Smooth muscle cell (in vitro differentiated cells): ENCODE measurements at regions not wholly inside any gene's neighbourhood (a gene's known extent, or its start where the extent isn't known, plus 50 kb on each side); places are given as distances from the start of the nearest gene placed in this dataset.

Experiments used
- DNase-seq: peaks from one replicate; lab custom pipeline; 2025; ENCODE audit not compliant: unreplicated experiment; lab: John Stamatoyannopoulos, UW
- H2AFZ ChIP-seq: fragments of 200-600 bp; sonication (generic); 2 replicates; pipeline ENCODE4 v1.6.0; 2016; ENCODE audit warnings: antibody characterized with exemption, low read depth, mild to moderate bottlenecking
- H3F3A ChIP-seq: fragments of 200-600 bp; sonication (generic); 2 replicates; pipeline ENCODE4 v1.6.0; 2017; ENCODE audit warnings: antibody characterized with exemption, low read depth
- H3K27ac ChIP-seq: fragments of 200-600 bp; sonication (generic); 2 replicates; pipeline ENCODE4 v1.5.1; 2016; ENCODE audit warnings: low read depth, mild to moderate bottlenecking
- H3K27me3 ChIP-seq: fragments of 200-600 bp; sonication (generic); 2 replicates; pipeline ENCODE4 v1.6.1; 2016; ENCODE audit warnings: low read depth, mild to moderate bottlenecking
- H3K36me3 ChIP-seq: fragments of 200-600 bp; sonication (generic); 2 replicates; pipeline ENCODE4 v1.5.1; 2016; ENCODE audit warnings: low read depth
- H3K4me1 ChIP-seq: fragments of 200-600 bp; sonication (generic); 2 replicates; pipeline ENCODE4 v1.5.1; 2016; ENCODE audit warnings: low read depth
- H3K4me2 ChIP-seq: fragments of 200-600 bp; sonication (generic); 2 replicates; pipeline ENCODE4 v1.6.0; 2016; ENCODE audit warnings: mild to moderate bottlenecking
- H3K4me3 ChIP-seq: fragments of 200-600 bp; sonication (generic); 2 replicates; pipeline ENCODE4 v1.5.1; 2016; ENCODE audit warnings: mild to moderate bottlenecking
- H3K79me2 ChIP-seq: fragments of 200-600 bp; sonication (generic); 2 replicates; pipeline ENCODE4 v1.6.0; 2016; ENCODE audit warnings: low read depth, mild to moderate bottlenecking
- H3K9ac ChIP-seq: fragments of 200-600 bp; sonication (generic); 2 replicates; pipeline ENCODE4 v1.6.0; 2016; ENCODE audit warnings: low read depth
- H3K9me3 ChIP-seq: fragments of 200-600 bp; sonication (generic); replicated peaks from 2 replicates; pipeline ENCODE4 v1.5.1; 2016; ENCODE audit warnings: low read depth
- H4K20me1 ChIP-seq: fragments of 200-600 bp; sonication (generic); 2 replicates; pipeline ENCODE4 v1.6.0; 2016; ENCODE audit warnings: low read depth
- CTCF ChIP-seq: fragments of 200-600 bp; sonication (generic); IDR thresholded peaks from 2 replicates; pipeline ENCODE4 v1.5.1; 2017; ENCODE audit warnings: borderline replicate concordance, mild to moderate bottlenecking, antibody characterized with exemption; ENCODE audit not compliant: insufficient read depth, poor library complexity, severe bottlenecking
- WGBS: methylation state at CpG from one replicate; pipeline ENCODE4 v1.1.7; 2016; ENCODE audit warnings: low lambda C conversion rate; 5-methylcytosine and 5-hydroxymethylcytosine counted together

- Histone ChIP-seq H3K27me3 (no peaks in the 10 kb centered on the region), H3K4me3 (no peak overlapping the region), H3F3A (peaks cover 18% of the 10 kb centered on the region), H3K36me3 (no peaks in the 10 kb centered on the region), H3K9me3 (no peaks in the 10 kb centered on the region), H3K9ac (no peak overlapping the region), H3K27ac (peak overlapping the region; percentile 91), H3K79me2 (no peaks in the 10 kb centered on the region), H4K20me1 (no peaks in the 10 kb centered on the region), H3K4me1 (peaks cover 26% of the 10 kb centered on the region), H3K4me2 (peak overlapping the region; percentile 84), H2AFZ (no peak overlapping the region)
- TF ChIP-seq CTCF, result no peak
- no peak for DNase-seq
- WGBS, result 43% methylated on average over 2 of the region's 2 CpGs
These were observed 68.3 kb upstream of the SERP2 start for GRCh38 chr13:44305286-44305685.

GRCh38 chr13:44305917-44306370 lies 67.7 kb upstream of the SERP2 start:
- WGBS, result 41% methylated on average over 4 of the region's 4 CpGs
- peak overlapping the region; percentile 85 for H3K9ac ChIP-seq
- peak overlapping the region; percentile 91 for H3K27ac ChIP-seq
- peak overlapping the region; percentile 84 for H3K4me2 ChIP-seq
- H3K9me3 ChIP-seq, result no peaks in the 10 kb centered on the region
- no peaks in the 10 kb centered on the region for H3K36me3 ChIP-seq
- peaks cover 26% of the 10 kb centered on the region for H3K4me1 ChIP-seq
- no peak overlapping the region for H3K4me3 ChIP-seq
- TF ChIP-seq CTCF, result no peak
- H3F3A ChIP-seq, result peaks cover 18% of the 10 kb centered on the region
- H3K79me2 ChIP-seq, result no peaks in the 10 kb centered on the region
- peak overlapping the region; percentile 87 for H2AFZ ChIP-seq
- H3K27me3 ChIP-seq, result no peaks in the 10 kb centered on the region
- DNase-seq, result no peak
- H4K20me1 ChIP-seq, result no peaks in the 10 kb centered on the region

GRCh38 chr13:44306371-44307192 lies 67.0 kb upstream of the SERP2 start:
- Histone ChIP-seq H2AFZ (peak overlapping the region; percentile 87), H3K4me3 (peak overlapping the region; percentile 14), H3K27me3 (no peaks in the 10 kb centered on the region), H3K36me3 (no peaks in the 10 kb centered on the region), H3F3A (peaks cover 18% of the 10 kb centered on the region), H3K4me1 (peaks cover 26% of the 10 kb centered on the region), H3K27ac (peak overlapping the region; percentile 91), H3K79me2 (no peaks in the 10 kb centered on the region), H3K4me2 (peak overlapping the region; percentile 84), H3K9ac (peak overlapping the region; percentile 85), H3K9me3 (no peaks in the 10 kb centered on the region), H4K20me1 (no peaks in the 10 kb centered on the region)
- no peak for DNase-seq
- WGBS, result 10% methylated on average over 14 of the region's 14 CpGs
- no peak for TF ChIP-seq CTCF
